Endodermal cell (in vitro differentiated cells): ENCODE measurements at regions not wholly inside any gene's neighbourhood (a gene's known extent, or its start where the extent isn't known, plus 50 kb on each side); places are given as distances from the start of the nearest gene placed in this dataset.

ENCODE experiments used
- DNase-seq: peaks from one replicate; pipeline ENCODE4 v3.0.0-alpha.2; 2017
- H3K27ac ChIP-seq: 2 replicates; pipeline ENCODE4 v1.5.1; 2013; ENCODE audit warnings: mild to moderate bottlenecking, low read depth, low read length, moderate library complexity
- H3K27me3 ChIP-seq: 2 replicates; pipeline ENCODE4 v1.6.1; 2013; ENCODE audit warnings: mild to moderate bottlenecking, low read length, moderate library complexity; ENCODE audit not compliant: insufficient read depth, control insufficient read depth, poor library complexity, severe bottlenecking
- H3K36me3 ChIP-seq: 2 replicates; pipeline ENCODE4 v1.7.0; 2013; ENCODE audit warnings: mild to moderate bottlenecking, low read length, moderate library complexity; ENCODE audit not compliant: control insufficient read depth, insufficient read depth
- H3K4me1 ChIP-seq: one replicate; pipeline ENCODE4 v1.7.0; 2013; ENCODE audit warnings: low read length; ENCODE audit not compliant: control insufficient read depth, insufficient read depth
- H3K4me3 ChIP-seq: 2 replicates; pipeline ENCODE4 v1.5.1; 2013; ENCODE audit warnings: mild to moderate bottlenecking, low read length, moderate library complexity
- H3K9ac ChIP-seq: 2 replicates; pipeline ENCODE4 v1.6.1; 2013; ENCODE audit warnings: mild to moderate bottlenecking, low read length, moderate library complexity; ENCODE audit not compliant: poor library complexity, severe bottlenecking; ENCODE audit errors: extremely low read depth
- H3K9me3 ChIP-seq: 2 replicates; pipeline ENCODE4 v1.6.1; 2013; ENCODE audit warnings: mild to moderate bottlenecking, low read length, moderate library complexity; ENCODE audit not compliant: control insufficient read depth
- H3K27ac Mint-ChIP-seq: 2 replicates; pipeline ENCODE4 v1.8.0; 2020; ENCODE audit warnings: mixed read lengths
- H3K27me3 Mint-ChIP-seq: 2 replicates; pipeline ENCODE4 v1.8.0; 2021; ENCODE audit warnings: mild to moderate bottlenecking, mixed read lengths; ENCODE audit not compliant: insufficient read depth
- H3K36me3 Mint-ChIP-seq: 2 replicates; pipeline ENCODE4 v1.8.0; 2020; ENCODE audit warnings: low read depth, mixed read lengths
- H3K4me1 Mint-ChIP-seq: 2 replicates; pipeline ENCODE4 v1.8.0; 2020; ENCODE audit warnings: mixed read lengths
- H3K4me3 Mint-ChIP-seq: 2 replicates; pipeline ENCODE4 v1.8.0; 2020; ENCODE audit warnings: mild to moderate bottlenecking, moderate library complexity, mixed read lengths
- H3K9me3 Mint-ChIP-seq: 2 replicates; pipeline ENCODE4 v1.8.0; 2020; ENCODE audit warnings: mild to moderate bottlenecking, mixed read lengths
- CTCF ChIP-seq: fragments of 200-600 bp; sonication (generic); conservative IDR thresholded peaks from 2 replicates; pipeline ENCODE4 v1.5.0; 2021; ENCODE audit warnings: antibody characterized with exemption, mild to moderate bottlenecking
- WGBS, 2 experiments: methylation state at CpG; one replicate each; pipeline versions ENCODE4 v1.1.5 to v1.1.7; 2013; ENCODE audit warnings: missing lambda C conversion rate in 2 of 2, mixed read lengths in 1 of 2; ENCODE audit not compliant: insufficient coverage in 1 of 2, insufficient read length in 1 of 2; 5-methylcytosine and 5-hydroxymethylcytosine counted together

GRCh38 chr18:27728659-27729058 is 448.3 kb downstream of the CDH2 start:
- no peak for TF ChIP-seq CTCF
- no peaks in the 10 kb centered on the region for H3K4me1 ChIP-seq
- Mint-ChIP-seq H3K9me3 (peaks cover 23% of the 10 kb centered on the region), H3K4me1 (peaks cover 13% of the 10 kb centered on the region), H3K27me3 (no peaks in the 10 kb centered on the region), H3K36me3 (no peaks in the 10 kb centered on the region), H3K4me3 (no peak overlapping the region), H3K27ac (no peak overlapping the region)
- H3K4me3 ChIP-seq = no peak overlapping the region
- H3K9me3 ChIP-seq = peaks cover 30% of the 10 kb centered on the region
- H3K36me3 ChIP-seq = no peaks in the 10 kb centered on the region
- H3K27ac ChIP-seq = no peak overlapping the region
- no peak for DNase-seq
- H3K9ac ChIP-seq = no peak overlapping the region
- H3K27me3 ChIP-seq = no peaks in the 10 kb centered on the region

- H3K27ac Mint-ChIP-seq = no peak overlapping the region
- peaks cover 12% of the 10 kb centered on the region for H3K4me1 Mint-ChIP-seq
- H3K9ac ChIP-seq = no peak overlapping the region
- H3K9me3 Mint-ChIP-seq = peaks cover 14% of the 10 kb centered on the region
- no peaks in the 10 kb centered on the region for H3K4me1 ChIP-seq
- H3K36me3 Mint-ChIP-seq = no peaks in the 10 kb centered on the region
- H3K9me3 ChIP-seq = peaks cover 21% of the 10 kb centered on the region
- no peak overlapping the region for H3K27ac ChIP-seq
- no peak overlapping the region for H3K4me3 ChIP-seq
- H3K4me3 Mint-ChIP-seq = no peak overlapping the region
- H3K27me3 ChIP-seq = no peaks in the 10 kb centered on the region
- H3K36me3 ChIP-seq = no peaks in the 10 kb centered on the region
- no peak for DNase-seq
- no peak for TF ChIP-seq CTCF
- 79 to 100% methylated on average over 1 of the region's 2 CpGs for whole genome bisulfite sequencing, 2 experiments
- H3K27me3 Mint-ChIP-seq = no peaks in the 10 kb centered on the region
Measured at GRCh38 chr18:27724362-27724761, 452.6 kb downstream of the CDH2 start.

- Mint-ChIP-seq H3K4me1 (peaks cover 12% of the 10 kb centered on the region), H3K4me3 (no peak overlapping the region), H3K27me3 (no peaks in the 10 kb centered on the region), H3K36me3 (no peaks in the 10 kb centered on the region), H3K27ac (peak overlapping the region; percentile 14), H3K9me3 (peaks cover 6% of the 10 kb centered on the region)
- H3K9ac ChIP-seq = no peak overlapping the region
- peaks cover 9% of the 10 kb centered on the region for H3K9me3 ChIP-seq
- no peaks in the 10 kb centered on the region for H3K4me1 ChIP-seq
- DNase-seq = no peak
- H3K36me3 ChIP-seq = no peaks in the 10 kb centered on the region
- 67 to 96% methylated on average over 1 of the region's 1 CpG for WGBS, 2 experiments
- no peaks in the 10 kb centered on the region for H3K27me3 ChIP-seq
- no peak overlapping the region for H3K27ac ChIP-seq
- no peak for TF ChIP-seq CTCF
- H3K4me3 ChIP-seq = no peak overlapping the region
Measured at GRCh38 chr18:27723168-27723567, 453.8 kb downstream of the CDH2 start.
